ENCODE measurements at regions not wholly inside any gene's neighbourhood (a gene's known extent, or its start where the extent isn't known, plus 50 kb on each side); places are given as distances from the start of the nearest gene placed in this dataset.

DNA sequence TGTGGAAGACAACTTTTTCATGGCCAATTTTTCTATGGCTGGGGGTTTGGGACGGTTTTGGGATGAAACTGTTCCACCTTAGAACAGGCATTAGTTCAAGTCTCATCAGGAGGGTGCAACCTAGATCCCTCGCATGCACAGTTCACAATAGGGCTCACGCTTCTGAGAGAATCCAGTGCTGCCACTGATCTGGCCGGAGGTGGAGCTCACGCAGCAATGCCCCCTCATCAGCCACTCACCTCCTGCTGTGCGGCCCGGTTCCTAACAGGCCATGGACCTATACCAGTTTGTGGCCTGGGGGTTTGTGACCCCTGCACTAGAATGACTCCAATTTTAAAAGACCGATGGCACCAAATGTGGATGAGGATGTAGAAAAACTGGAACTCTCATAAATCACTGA lies 127.2 kb upstream of the IER5L start:
- TF ChIP-seq, protein P1, sequence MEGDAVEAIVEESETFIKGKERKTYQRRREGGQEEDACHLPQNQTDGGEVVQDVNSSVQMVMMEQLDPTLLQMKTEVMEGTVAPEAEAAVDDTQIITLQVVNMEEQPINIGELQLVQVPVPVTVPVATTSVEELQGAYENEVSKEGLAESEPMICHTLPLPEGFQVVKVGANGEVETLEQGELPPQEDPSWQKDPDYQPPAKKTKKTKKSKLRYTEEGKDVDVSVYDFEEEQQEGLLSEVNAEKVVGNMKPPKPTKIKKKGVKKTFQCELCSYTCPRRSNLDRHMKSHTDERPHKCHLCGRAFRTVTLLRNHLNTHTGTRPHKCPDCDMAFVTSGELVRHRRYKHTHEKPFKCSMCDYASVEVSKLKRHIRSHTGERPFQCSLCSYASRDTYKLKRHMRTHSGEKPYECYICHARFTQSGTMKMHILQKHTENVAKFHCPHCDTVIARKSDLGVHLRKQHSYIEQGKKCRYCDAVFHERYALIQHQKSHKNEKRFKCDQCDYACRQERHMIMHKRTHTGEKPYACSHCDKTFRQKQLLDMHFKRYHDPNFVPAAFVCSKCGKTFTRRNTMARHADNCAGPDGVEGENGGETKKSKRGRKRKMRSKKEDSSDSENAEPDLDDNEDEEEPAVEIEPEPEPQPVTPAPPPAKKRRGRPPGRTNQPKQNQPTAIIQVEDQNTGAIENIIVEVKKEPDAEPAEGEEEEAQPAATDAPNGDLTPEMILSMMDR (IDR thresholded peaks at IDR 0.05): no peak
- no peak for TF ChIP-seq EP300 (IDR thresholded peaks at IDR 0.05)
